NCI-H82 (cell line): ENCODE measurements at regions not wholly inside any gene's neighbourhood (a gene's known extent, or its start where the extent isn't known, plus 50 kb on each side); places are given as distances from the start of the nearest gene placed in this dataset.

ENCODE experiments used
- DNase-seq: peaks from one replicate; lab custom pipeline; 2025; lab: John Stamatoyannopoulos, UW

DNA sequence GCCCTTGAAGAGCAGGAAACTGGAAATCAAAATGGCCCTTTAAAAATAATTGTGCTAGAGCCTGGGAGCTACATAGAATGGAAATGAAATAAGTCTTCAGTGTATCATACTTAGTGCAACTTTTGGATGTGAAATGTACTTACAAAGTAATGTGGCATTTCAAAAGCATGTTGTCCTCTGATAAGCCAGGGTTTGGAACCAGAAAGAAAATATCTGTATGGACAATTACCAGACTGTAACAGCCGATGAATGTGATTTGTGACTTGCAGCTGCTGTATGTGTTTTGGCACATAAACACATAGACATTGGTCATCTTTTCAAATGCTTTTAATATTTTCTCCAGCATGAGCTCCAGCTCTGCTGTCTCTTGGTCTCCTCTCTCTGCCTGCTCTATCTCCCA is 546.4 kb downstream of the OMA1 start:
- DNase-seq = no peak

DNA sequence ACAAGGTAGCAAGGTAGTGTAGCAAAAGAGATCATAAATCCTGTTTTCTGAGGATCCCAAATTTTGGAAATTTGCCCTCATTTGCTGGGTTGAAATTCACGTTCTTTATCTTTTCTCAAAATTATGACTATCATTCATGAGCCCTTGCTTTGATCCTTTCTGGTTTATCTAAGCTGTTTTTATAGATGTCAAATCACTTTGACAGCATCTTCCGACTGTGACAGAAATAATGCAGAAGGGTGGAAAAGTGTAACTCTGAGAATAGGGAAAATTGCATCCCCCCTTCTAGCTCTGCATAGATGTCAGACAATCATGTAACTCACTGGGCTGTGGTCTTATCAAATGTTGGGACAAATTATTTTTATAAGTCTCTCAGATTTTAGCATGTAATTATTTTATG is 550.1 kb downstream of the OMA1 start:
- DNase-seq = no peak

DNA sequence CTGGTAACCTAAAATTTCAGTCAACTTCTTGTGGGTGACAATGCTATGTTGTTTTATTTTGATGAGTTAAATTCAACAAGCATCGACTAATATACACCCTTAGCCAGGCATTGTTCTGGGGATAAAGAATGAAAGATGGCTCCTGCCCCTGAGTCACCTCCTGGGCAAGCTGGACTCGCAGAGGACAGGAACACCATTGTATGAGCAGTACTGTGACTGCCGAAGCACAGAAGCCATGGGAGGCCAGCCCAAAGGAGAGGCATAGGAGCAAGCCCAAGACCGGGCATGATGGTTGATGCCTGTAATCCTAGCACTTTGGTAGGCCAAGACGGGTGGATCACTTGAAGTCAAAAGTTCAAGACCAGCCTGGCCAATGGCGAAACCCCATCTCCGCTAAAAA is 555.2 kb downstream of the OMA1 start:
- no peak for DNase-seq

DNA sequence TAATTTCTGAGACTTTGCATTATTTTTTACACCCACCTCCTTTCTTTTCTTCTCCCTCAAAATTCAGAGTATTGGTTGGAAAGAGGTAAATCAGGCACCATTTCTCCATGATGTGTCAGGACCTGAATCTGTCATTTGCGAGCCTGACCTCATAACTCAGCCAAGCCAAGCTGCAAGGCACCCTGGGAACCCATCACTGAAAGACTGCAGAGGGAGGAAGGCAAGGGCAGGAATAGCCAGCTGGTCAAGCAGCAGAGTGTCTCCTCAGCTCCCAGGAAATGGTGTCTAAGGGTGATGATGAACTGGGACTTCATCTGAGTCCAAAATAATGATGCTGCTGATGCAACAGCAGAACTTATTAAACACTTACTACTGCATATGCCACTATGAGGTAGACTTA is 556.6 kb downstream of the OMA1 start:
- DNase-seq = no peak

DNA sequence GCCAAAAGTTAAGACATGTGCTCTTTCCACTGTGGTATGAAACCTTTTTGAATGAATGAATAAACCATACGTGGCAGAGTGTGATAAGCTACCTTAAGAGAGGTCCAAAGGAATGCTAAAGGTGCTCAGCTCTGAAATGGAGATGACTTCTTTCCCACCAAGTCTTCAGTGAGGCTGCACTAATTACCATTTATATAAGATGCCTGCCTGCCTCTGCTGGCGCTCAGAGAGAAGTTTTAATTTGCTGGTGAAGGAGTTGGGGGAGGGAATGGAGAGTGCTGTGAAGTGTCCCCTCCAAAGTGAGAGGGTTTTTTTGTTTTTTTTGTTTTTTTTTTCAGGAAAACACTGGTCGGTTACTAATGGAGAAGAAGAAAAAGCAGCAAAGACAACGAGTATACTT is 559.0 kb downstream of the OMA1 start:
- no peak for DNase-seq

DNA sequence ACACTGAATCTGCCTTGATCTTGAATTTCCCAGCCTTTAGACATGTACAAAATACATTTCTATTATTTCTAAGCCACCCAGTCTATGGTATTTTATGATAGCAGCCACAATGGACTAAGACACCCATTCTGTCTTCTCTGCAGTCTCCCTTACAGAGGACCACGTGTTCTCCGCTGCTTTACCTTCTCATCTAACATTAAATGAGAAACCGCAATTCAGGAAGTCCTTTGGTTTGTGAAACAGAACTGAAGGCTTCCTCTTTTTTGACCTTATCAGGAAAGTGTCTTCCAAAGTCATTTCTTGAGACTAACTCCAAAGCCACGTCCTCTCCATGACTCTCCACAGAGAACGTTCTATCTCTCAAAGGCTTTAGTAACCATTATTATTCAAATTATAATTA is 560.1 kb downstream of the OMA1 start:
- no peak for DNase-seq

DNA sequence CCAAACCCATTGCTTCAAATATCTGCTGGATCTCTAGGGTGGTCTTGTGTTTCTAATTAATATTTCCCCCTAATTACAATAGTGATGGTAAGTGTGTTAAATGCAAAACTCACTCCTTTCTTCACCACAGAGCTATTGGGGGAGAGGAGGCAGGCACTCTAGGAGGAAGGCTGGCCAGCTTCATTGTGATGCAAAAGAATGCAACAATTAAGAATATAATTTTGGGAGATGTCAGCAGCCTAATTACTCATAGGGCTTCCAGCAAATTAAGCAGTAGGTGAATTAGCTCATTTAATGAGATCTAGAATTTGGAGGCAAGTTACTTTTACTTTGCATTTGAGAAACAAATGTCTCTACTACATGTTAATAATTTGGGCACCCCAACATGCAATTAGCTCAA is 560.4 kb upstream of the DAB1 start:
- no peak for DNase-seq

DNA sequence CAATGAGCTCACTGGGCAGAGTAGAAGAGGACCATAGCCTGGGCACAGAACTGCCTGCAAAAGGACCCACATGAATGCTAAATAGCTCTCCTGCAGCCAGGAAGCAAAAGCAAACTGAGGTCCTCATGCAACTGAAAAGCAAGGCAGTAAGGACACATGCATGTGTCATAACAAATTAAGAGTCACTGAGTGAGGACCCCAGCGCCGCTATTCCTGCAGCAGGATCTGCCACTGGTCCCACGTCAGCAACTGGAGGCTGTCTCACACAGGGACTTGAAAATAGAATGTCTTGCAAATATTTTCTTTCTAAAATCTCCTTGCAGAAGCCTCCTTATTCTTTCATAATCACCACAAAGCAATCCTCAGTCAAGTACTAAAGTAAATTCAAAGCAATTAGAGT is 559.6 kb upstream of the DAB1 start:
- DNase-seq = no peak

DNA sequence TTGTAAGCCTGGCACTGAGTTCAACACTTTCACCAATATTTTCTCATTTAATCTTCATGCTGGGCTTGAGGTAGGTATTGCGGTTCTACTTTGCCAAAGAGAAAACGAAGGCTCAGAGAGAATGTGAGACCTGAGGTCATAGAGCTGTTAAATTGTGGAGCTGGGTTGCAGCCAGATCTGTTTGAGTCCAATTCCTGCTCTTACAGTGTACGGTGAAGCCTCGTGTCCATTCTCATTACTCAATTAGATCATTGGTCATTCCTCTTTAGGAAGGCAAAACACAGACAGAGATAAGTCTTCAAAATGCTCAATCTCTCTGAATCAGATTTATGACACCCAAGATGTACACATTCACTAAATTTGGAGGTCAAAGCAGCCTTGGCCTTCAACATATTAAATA is 559.0 kb upstream of the DAB1 start:
- no peak for DNase-seq

DNA sequence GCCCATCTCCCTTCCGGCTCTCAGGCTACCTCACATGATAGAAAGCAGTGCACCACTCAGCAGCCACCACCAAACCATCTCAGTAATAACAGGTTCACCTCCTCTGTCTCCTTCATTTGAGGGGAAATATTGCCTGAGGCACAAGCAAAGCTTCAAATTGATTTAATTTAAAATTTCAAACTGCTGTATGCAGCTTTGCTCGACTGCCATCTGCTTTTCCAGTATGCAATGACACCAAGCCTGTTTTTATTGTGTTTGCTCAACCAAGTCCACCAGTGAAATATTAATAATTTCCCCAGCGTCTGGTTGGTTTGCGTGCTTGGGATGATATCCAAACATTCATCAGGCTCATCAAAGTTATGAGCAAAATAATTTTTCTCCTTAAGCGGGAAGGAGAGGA is 552.4 kb upstream of the DAB1 start:
- DNase-seq = no peak

DNA sequence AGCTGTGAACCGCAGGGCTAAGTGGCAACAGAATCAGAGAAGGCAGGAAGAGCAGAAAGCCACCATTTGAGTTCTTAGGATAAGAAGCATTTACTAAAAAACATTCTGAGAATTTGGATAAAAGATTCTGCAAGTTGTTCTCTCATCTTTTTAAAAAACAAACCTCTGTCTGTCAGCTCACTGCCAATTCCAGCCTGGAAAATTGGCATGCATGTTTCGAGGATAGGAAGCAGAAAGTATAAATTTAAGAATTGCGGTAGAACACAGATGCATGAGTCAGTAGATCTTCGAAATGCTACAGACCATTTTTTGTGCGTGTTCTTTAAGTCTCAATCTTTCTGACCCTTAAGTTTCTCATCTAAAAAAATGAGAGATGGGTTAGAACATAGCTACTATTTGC is 544.5 kb upstream of the DAB1 start:
- DNase-seq = no peak

DNA sequence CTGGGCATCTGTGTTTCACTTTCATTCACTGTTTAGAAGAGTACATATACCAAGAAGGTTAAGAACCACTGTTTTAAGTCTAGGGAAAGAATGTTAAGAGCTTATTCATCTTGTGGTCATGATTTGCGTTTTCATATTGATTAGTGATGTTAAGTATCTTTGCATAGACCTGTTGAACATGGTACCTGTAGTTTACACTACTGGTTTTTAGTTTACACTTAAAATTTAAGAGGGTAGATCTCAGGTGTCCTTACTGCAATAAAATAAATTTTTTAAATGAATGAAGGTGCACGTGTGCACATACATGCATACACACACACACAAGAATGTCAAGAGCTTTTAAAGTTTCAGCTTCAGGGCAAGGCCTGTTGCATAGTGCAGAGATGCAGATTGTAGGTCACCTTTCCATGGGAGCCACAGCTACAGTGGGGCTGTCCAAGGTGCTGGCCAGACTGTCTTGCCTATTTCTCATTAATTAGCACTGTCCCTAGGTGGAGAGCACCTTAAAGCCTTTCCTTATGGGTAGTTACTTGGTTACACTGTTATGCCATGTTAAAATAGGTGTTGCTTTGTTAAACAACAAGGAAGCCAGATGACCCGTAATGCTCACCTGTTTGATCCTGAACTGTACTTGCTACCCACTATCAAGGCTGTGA is 543.0 kb upstream of the DAB1 start:
- DNase-seq = no peak

DNA sequence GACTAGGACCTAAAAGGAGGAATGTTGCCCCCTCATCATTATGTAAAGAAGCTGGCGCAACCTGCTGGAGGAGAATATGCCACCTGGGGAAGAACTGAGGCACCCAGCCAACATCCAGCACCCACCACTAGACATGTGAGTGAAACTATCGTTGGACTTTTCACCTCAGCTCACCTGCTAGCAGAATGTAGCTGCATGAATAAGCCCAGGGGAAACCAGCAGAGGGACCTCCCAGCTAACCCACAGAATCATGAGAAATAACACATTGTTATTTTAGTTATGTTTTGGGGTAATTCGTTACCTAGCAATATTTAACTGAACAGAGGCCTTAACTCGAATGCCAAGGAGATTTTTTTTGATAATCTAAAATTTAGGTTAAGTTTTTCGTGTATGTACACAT is 542.5 kb upstream of the DAB1 start:
- DNase-seq = no peak

DNA sequence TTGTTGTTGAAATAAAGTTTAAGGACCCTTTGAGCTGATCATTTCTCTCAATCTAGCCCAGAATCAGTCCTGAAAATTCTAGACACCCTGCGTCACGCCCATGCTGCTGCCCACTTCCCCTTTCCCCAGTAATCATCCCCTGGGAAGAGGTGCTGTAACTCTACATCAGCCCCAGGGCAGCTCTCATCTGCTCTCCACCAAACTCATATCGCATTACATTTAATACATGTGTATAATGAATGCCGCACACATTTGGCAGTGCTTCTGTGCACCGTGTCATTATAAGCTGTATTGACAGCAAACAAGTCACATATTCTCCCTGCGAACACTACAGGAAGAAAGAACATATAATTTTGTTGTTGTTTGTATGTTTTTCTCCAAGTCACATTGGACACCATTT is 539.7 kb upstream of the DAB1 start:
- DNase-seq = peak; percentile 71

DNA sequence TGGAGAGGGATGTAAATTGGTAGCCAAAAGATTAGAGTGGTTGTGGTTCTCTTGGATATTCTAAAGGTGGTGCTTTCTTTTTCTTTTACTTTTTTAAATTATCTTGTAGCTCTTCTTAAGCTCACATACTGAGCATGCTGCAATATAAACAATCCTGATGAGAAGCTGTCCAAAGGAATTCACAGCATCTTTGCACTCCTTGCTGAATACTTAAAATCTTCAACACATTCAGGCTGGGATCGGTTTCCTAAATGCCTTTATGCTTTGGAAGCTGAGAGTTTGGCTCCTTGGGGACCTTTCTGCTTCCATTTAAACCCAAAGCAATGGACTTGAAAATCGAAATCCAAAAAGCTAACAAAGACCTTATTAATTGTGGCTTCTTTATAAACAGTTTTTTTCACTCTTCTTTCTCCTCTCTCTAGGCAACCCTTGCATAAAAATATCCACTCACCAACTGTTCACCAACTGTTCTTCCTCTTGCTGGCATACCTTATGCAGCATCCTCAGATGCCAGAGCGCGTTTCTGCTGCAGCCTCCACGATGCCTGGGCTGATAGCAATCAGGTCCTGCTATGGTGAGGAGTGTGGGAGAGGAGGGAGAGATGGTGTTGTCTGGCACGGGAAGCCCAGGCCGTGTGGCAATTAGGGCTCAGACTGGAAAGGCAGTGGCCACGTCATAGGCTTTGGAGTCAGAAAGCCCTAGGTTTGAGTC is 535.8 kb upstream of the DAB1 start:
- no peak for DNase-seq

DNA sequence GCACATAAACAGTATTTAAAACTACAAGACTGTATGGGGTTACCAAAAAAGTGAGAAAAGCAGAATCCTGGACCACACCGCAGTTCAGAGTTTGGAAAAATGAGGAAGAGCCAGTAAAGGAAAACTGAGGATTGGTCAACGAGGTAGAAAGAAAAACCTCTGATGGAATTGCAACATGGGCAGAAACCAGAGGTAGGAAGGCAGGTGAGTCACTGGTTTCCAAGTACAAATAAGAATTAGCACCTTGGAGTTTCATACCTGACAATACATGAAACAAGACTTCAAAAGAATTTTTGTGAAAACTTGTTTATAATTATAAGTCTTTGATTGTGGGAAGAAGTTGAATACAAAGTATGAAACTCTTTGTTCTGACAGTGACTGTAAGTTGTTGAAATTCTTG is 533.7 kb upstream of the DAB1 start:
- DNase-seq = no peak

DNA sequence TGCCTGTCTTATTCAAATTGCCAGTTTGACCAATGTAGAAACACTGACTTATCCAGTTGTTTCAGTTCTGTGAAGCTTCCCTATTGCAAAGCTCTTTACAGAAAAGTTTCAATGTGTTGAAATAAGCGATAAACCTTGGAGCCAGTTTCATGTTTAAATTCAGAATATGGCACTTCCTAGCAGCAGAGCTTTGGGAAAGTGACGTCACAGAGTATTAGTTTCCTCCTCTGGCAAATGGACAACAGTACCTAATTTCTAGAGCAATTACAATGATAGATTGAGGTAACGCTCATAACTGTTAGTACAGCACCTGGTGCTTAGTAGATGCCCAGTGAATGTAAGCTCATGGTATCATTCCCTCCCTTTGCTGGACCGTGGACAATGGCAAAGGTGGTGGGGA is 527.5 kb upstream of the DAB1 start:
- DNase-seq = no peak

DNA sequence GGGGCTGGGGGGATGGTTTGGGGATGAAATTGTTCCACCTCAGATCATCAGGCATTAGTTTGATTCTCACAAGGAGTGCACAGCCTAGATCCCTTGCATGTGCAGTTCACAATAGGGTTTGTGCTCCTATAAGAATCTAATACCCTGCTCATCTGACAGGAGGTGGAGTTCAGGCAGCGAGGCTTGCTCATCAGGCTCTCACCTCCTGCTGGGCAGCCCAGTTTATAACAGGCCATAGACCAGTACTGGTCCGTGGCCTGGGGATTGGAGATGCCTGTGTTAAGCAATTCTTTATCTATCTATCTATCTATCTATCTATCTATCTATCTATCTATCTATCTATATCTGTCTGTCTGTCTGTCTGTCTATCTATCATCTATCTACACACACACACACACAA is 525.3 kb upstream of the DAB1 start:
- DNase-seq = peak; percentile 22

DNA sequence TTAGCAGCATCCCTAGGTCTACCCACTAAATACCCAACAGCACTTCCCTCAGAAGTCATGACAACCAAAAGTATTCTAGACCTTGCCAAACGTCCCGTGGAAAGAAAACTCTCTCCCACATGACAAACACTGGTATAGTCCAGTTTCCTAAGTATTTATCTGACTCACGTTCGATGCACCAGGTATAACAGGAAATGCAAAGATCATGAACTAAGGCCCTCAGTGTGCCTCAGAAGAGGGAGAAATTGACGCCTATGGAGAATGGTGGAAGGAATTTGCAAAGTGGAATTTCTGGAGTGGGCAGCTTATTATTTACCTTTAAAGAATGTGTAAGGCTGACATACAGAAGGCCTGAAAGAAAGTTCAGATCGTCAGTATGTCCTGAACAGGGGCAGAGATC is 523.6 kb upstream of the DAB1 start:
- DNase-seq = no peak

DNA sequence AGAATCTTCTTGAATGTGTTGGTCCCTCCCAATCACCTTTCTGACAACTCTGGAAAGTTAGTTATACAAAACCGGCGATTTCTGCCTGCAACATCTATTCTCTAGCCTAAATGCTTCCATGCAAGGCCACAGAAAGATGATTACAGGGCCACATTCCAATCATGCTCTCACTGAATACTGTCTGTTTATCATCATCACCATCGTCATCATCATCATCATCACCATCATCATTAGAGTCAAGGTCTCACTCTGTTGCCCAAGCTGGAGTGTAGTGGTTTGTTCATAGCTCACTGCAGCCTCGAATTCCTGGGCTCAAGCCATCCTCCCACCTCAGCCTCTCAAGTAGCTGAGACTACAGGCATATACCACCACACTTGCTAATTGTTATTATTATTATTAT is 521.2 kb upstream of the DAB1 start:
- no peak for DNase-seq

DNA sequence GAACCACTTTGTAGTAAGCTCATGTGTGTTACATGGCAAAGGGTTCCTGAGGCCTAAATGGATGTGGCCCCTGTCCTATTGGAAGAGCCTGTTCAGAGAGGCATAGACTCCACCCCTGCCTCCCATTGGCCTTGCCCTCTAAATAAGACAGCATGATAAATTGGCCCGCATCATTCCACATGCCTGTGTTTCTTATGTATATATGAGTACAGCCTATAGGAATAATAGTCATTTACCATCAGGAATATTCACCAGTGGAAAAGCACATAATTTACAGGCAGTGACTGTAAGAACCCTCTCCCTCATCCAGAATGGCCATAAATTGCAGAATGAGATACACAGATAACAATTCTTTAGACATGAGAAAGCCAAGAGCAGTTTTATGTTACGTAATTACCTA is 519.5 kb upstream of the DAB1 start:
- no peak for DNase-seq

DNA sequence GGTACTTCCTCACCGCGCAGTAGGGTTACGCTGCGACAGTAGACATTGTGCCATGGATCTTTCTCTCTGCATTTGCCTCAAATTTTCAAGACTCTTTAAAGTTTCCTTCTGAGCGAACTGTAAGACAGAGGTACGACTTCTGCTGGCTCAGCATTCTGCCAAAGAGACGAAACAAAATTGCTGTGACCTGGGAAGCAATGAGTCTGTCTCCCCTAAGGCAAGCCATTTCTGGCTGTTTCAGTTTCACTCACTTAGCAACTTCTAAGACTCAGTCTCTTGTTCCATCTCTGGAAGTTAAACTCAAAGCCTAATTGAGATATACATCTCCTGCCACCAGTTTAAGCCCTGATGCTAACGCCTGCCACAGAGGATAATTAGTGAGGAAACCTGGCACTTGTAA is 510.9 kb upstream of the DAB1 start:
- peak; percentile 20 for DNase-seq

DNA sequence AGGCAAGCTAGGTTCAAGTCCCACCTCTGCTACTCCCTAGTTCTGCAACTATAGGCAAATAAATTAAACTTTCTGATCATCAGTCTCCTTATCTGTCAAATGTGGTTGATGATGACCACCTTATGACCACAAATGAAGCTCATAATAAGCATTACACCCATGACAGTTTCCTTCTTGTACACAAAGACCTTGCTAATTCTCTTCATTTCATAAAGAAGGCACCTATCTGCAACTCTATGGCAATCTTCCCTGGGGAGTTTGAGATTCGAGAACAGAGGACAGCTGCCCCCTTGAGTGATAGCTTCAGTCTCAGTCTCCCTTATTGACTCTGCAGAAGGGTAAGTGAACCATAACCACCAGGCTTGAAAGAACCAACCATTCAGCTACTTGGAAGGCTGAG is 503.1 kb upstream of the DAB1 start:
- DNase-seq = no peak

DNA sequence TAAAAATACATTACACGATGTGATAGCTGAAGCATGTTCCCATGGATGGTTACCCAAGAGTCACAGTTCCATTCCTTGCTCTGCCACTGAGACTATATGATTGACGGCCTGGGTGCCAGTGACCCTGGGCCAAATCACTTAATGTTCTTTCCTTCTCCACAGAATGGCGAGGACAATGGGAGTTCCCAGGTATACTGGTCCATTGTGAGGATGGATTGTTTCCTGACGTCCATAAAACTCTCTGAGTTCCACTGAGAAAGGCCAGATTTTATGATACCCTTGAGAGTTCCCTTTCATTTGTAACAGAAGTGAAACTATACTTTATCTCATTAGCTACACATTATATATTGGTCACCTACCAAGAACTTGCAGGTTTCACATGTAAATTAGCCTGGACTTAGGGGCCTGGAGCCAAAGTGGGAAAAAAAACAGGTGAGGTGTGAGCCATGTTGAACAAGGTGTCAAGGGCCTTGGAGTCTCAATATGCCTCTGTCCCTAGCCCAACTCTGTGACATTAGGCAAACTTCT is 502.2 kb upstream of the DAB1 start:
- DNase-seq = no peak
